ENCODE measurements at regions not wholly inside any gene's neighbourhood (a gene's known extent, or its start where the extent isn't known, plus 50 kb on each side); places are given as distances from the start of the nearest gene placed in this dataset.

- no peaks in the 10 kb centered on the region for H3K27me3 ChIP-seq (ENCODE audit: control insufficient read depth in 2 of 2, insufficient read depth in 2 of 2, low read length in 2 of 2)
- FAIRE-seq: no peak
- no peak overlapping the region for H3K9ac ChIP-seq (ENCODE audit: insufficient read depth in 1 of 2, low read depth in 2 of 2, low read length in 2 of 2)
- intact Hi-C loops (cut with micrococcal nuclease) (no loop called here), in situ Hi-C loops (cut with MboI) (no loop called here)
- no peaks in the 10 kb centered on the region for H3K9me3 ChIP-seq (replicated peaks; ENCODE audit: control insufficient read depth, insufficient read depth, low read depth, low read length)
- no peak overlapping the region for H3K4me3 ChIP-seq
- no peaks in the 10 kb centered on the region for H3K9me1 ChIP-seq (ENCODE audit: control insufficient read depth, insufficient read depth, low read length)
- H2AFZ ChIP-seq (ENCODE audit: low read depth, low read length): peak overlapping the region; percentile 30; the same call in 1 of the 2 replicates
- peak overlapping the region; percentile 52; the same call in 2 of the 3 replicates for H3K27ac ChIP-seq (ENCODE audit: extremely low read depth, low read depth, low read length)
- H3K4me2 ChIP-seq (ENCODE audit: insufficient read depth, low read length): no peak overlapping the region
- no TSS peak for BruUV-seq (replicated peaks)
- no peaks in the 10 kb centered on the region for H3K36me3 ChIP-seq (ENCODE audit: control insufficient read depth, insufficient read depth, low read length)
- H3K4me1 ChIP-seq (replicated peaks in 1 of 2; ENCODE audit: control insufficient read depth in 2 of 2, insufficient read depth in 2 of 2, low read length in 2 of 2): peaks cover 4 to 9% of the 10 kb centered on the region in 2 experiments; a peak in 3 of 5 replicates
- no peaks in the 10 kb centered on the region for H3K79me2 ChIP-seq (ENCODE audit: control insufficient read depth, insufficient read depth, low read length)
- ChIA-PET POLR2A (interaction anchor here (1.4 kb wide), 1 partner anchor 22 kb away, joined by 3 read pairs; no protein-coding TSS in a partner anchor), CTCF (ENCODE audit: low intra/inter-chr PET ratio) (no interaction called here)
- no peak; the same call in 2 of the 3 replicates for ATAC-seq
- no peak for DNase-seq (ENCODE audit: extremely low read depth in 1 of 4, low spot score in 3 of 4)
- no peaks in the 10 kb centered on the region for H4K20me1 ChIP-seq (replicated peaks; ENCODE audit: control insufficient read depth, insufficient read depth, low read length)
- TF ChIP-seq KLF6 (CRISPR knock-in tag; IDR thresholded peaks at IDR 0.05; ENCODE audit: borderline replicate concordance) (peak; percentile 47; the same call in 1 of the 2 replicates), ZNF76 (CRISPR knock-in tag; IDR thresholded peaks at IDR 0.05; ENCODE audit: borderline replicate concordance) (peak; percentile 19; the same call in 1 of the 2 replicates), GATAD2A (IDR thresholded peaks at IDR 0.05) (no peak), E4F1 (CRISPR knock-in tag; IDR thresholded peaks at IDR 0.05; ENCODE audit: borderline replicate concordance) (peak; percentile 17; the same call in 1 of the 2 replicates), USF2 (CRISPR knock-in tag; IDR thresholded peaks at IDR 0.05) (no peak), BRD4 (IDR thresholded peaks at IDR 0.05) (peak; percentile 47; the same call in 1 of the 2 replicates), CREB1 (IDR thresholded peaks at IDR 0.05) (no peak), CREB1 (CRISPR knock-in tag; IDR thresholded peaks at IDR 0.05) (0 out of 2 replicates have a peak, but pooled peaks have one; percentile 5), ELF2 (CRISPR knock-in tag; IDR thresholded peaks at IDR 0.05) (0 out of 2 replicates have a peak, but pooled peaks have one; percentile 15), BCL6 (CRISPR knock-in tag; IDR thresholded peaks at IDR 0.05) (0 out of 2 replicates have a peak, but pooled peaks have one; percentile 38), RCOR1 (IDR thresholded peaks at IDR 0.05; ENCODE audit: borderline replicate concordance in 1 of 2, low read depth in 2 of 2, low read length in 2 of 2) (no peak), ETV1 (tag; conservative IDR thresholded peaks at IDR 0.05; ENCODE audit: low read depth) (no peak), PHF21A (IDR thresholded peaks at IDR 0.05; ENCODE audit: borderline replicate concordance, low read depth) (no peak), ZFP1 (CRISPR knock-in tag; IDR thresholded peaks at IDR 0.05) (no peak), ZNF197 (CRISPR knock-in tag; IDR thresholded peaks at IDR 0.05; ENCODE audit: low read depth) (0 out of 2 replicates have a peak, but pooled peaks have one; percentile 57), BRD9 (IDR thresholded peaks at IDR 0.05; ENCODE audit: low read depth, partially characterized antibody) (peak; percentile 12), NFXL1 (CRISPR knock-in tag; IDR thresholded peaks at IDR 0.05) (0 out of 2 replicates have a peak, but pooled peaks have one; percentile 24), ZBTB7A (IDR thresholded peaks at IDR 0.05; ENCODE audit: borderline replicate concordance, control insufficient read depth, low read depth, low read length) (no peak), CTCF (IDR thresholded peaks at IDR 0.05 in 2 of 3, conservative IDR thresholded peaks at IDR 0.05 in 1 of 3; ENCODE audit: insufficient read depth in 2 of 3, low read depth in 1 of 3, low read length in 3 of 3) (no peak), SMAD3 (CRISPR knock-in tag; conservative IDR thresholded peaks at IDR 0.05) (0 out of 2 replicates have a peak, but pooled peaks have one; percentile 72)
These were observed 277.8 kb upstream of the ADRA1B start for GRCh38 chr5:159638481-159638880.
